ENCODE measurements at regions not wholly inside any gene's neighbourhood (a gene's known extent, or its start where the extent isn't known, plus 50 kb on each side); places are given as distances from the start of the nearest gene placed in this dataset.

- Mint-ChIP-seq H3K36me3 (ENCODE audit: low read depth) (no peaks in the 10 kb centered on the region), H3K27me3 (ENCODE audit: low read depth, poor library complexity) (peaks cover 7% of the 10 kb centered on the region), H3K4me1 (peaks cover 35% of the 10 kb centered on the region), H3K27ac (no peak overlapping the region), H3K9me3 (peaks cover 13% of the 10 kb centered on the region), H3K4me3 (no peak overlapping the region)
- no peak for TF ChIP-seq CTCF (IDR thresholded peaks at IDR 0.05)
- DNase-seq: no peak
Measured at GRCh38 chr5:72021651-72022357, 85.5 kb upstream of the MAP1B start.

DNA sequence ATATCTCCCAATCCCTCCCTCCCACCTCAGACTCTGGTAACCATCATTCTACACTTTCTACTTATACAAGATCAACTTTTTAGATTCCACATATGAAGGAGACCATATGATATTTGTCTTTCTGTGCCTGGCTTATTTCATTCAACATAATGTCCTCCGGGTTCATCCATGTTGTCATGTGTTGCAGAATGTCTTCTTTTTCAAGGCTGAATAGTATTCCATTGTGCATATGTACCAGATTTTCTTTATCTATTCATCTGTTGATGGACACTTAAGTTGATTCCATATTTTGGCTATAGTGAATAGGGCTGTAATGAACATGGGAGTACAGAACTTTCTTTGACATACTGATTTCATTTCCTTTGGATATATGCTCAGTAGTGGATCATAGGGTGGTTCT lies 78.9 kb upstream of the MAP1B start:
- no peak for TF ChIP-seq CTCF (IDR thresholded peaks at IDR 0.05)
- Mint-ChIP-seq H3K27me3 (ENCODE audit: low read depth, poor library complexity) (peaks cover 3% of the 10 kb centered on the region), H3K4me3 (no peak overlapping the region), H3K4me1 (peaks cover 23% of the 10 kb centered on the region), H3K36me3 (ENCODE audit: low read depth) (no peaks in the 10 kb centered on the region), H3K9me3 (peaks cover 6% of the 10 kb centered on the region), H3K27ac (no peak overlapping the region)
- no peak for DNase-seq

- Mint-ChIP-seq H3K4me3 (no peak overlapping the region), H3K36me3 (ENCODE audit: low read depth) (no peaks in the 10 kb centered on the region), H3K27me3 (ENCODE audit: low read depth, poor library complexity) (peaks cover 3% of the 10 kb centered on the region), H3K4me1 (peaks cover 38% of the 10 kb centered on the region), H3K9me3 (no peaks in the 10 kb centered on the region), H3K27ac (no peak overlapping the region)
- no peak for DNase-seq
- TF ChIP-seq CTCF (IDR thresholded peaks at IDR 0.05): no peak
Measured at GRCh38 chr5:72030237-72030636, 77.0 kb upstream of the MAP1B start.

DNA sequence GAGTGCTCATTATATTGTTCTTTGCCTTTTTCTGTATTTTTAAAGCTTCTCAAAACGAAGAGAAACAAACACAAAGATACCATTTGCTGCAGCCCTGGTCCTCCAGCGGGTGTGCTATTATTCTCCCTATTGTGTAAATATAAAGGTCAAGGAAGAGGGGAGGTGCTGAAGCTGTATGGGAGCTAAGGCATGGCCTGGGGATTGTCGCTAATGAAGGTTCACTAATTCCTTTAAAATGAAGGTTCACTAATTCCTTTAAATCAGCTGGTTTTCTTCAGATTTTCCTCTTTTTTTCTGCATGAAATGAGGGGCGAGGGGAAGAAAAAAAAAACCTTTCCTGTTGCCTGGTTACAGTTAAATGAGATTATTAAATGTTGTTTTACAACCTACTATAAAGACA lies 74.5 kb upstream of the MAP1B start:
- H3K9me3 Mint-ChIP-seq: no peaks in the 10 kb centered on the region
- no peak for TF ChIP-seq CTCF (IDR thresholded peaks at IDR 0.05)
- no peak overlapping the region for H3K4me3 Mint-ChIP-seq
- no peak overlapping the region for H3K27ac Mint-ChIP-seq
- no peaks in the 10 kb centered on the region for H3K36me3 Mint-ChIP-seq (ENCODE audit: low read depth)
- peaks cover 3% of the 10 kb centered on the region for H3K27me3 Mint-ChIP-seq (ENCODE audit: low read depth, poor library complexity)
- DNase-seq: no peak
- H3K4me1 Mint-ChIP-seq: peaks cover 61% of the 10 kb centered on the region

GRCh38 chr5:72034770-72035169 lies 72.5 kb upstream of the MAP1B start:
- Mint-ChIP-seq H3K27ac (no peak overlapping the region), H3K4me1 (peaks cover 77% of the 10 kb centered on the region), H3K36me3 (ENCODE audit: low read depth) (no peaks in the 10 kb centered on the region), H3K4me3 (no peak overlapping the region), H3K9me3 (no peaks in the 10 kb centered on the region), H3K27me3 (ENCODE audit: low read depth, poor library complexity) (peaks cover 11% of the 10 kb centered on the region)
- DNase-seq: no peak
- TF ChIP-seq CTCF (IDR thresholded peaks at IDR 0.05): no peak

DNA sequence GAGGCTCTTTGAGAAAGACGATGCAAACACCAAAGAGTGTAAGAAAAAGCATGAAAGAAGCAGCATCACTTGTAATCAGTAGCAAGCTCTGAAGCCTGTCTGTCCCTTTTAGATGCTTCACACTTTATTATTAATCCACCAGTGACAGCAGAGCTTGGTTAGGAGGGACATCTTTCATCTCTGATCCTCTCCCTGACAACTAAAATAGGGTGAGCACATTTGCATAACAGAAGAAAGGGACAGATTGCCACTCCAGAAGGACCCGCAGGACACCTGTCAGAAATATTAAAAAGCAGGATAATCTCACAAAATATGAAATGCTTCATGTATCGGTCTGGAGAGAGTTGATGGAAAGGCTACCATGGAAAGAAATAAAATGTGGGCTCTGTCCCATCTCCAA lies 71.4 kb upstream of the MAP1B start:
- peaks cover 86% of the 10 kb centered on the region for H3K4me1 Mint-ChIP-seq
- no peak overlapping the region for H3K27ac Mint-ChIP-seq
- no peak overlapping the region for H3K4me3 Mint-ChIP-seq

More for the DNA sequence above, 71.4 kb upstream of the MAP1B start:
- Mint-ChIP-seq H3K9me3 (no peaks in the 10 kb centered on the region), H3K27me3 (ENCODE audit: low read depth, poor library complexity) (peaks cover 11% of the 10 kb centered on the region), H3K36me3 (ENCODE audit: low read depth) (no peaks in the 10 kb centered on the region)
- no peak for TF ChIP-seq CTCF (IDR thresholded peaks at IDR 0.05)
- no peak for DNase-seq

All from nephron progenitor cell (in vitro differentiated cells).